Motor neuron (in vitro differentiated cells): ENCODE measurements at regions not wholly inside any gene's neighbourhood (a gene's known extent, or its start where the extent isn't known, plus 50 kb on each side); places are given as distances from the start of the nearest gene placed in this dataset.
A peak's percentile ranks its signal among the peaks of the same experiment; 100 is the strongest.

Experiments used
- ATAC-seq, 8 experiments: fragments of 200-7000 bp; cut with Tn5 transposase; replicated peaks in 6 of 8; 2 replicates each; pipeline ENCODE4 v1.8.0; 2021; ENCODE audit warnings: mild to moderate bottlenecking in 8 of 8, moderate library complexity in 8 of 8
- H3K27ac ChIP-seq, 2 donors: fragments of 250-450 bp; sonication (Bioruptor Pico); 2 replicates each; pipeline ENCODE4 v1.9.0; 2021; ENCODE audit warnings: antibody characterized with exemption in 2 of 2, mild to moderate bottlenecking in 2 of 2, moderate library complexity in 1 of 2
- H3K4me1 ChIP-seq, 2 donors: fragments of 250-450 bp; sonication (Bioruptor Pico); replicated peaks in 1 of 2; 2 replicates each; pipeline ENCODE4 v1.6.1; 2021; ENCODE audit warnings: antibody characterized with exemption in 2 of 2, mild to moderate bottlenecking in 2 of 2, moderate library complexity in 1 of 2
- H3K4me3 ChIP-seq, 5 donors: fragments of 250-450 bp; sonication (Bioruptor Pico); 2 replicates each; pipeline ENCODE4 v1.9.0; 2021; ENCODE audit warnings: antibody characterized with exemption in 5 of 5, mild to moderate bottlenecking in 5 of 5, moderate library complexity in 4 of 5
- WGBS, 10 experiments: fragments of 450-650 bp; shearing (Covaris generic); methylation state at CpG; one replicate each; pipeline ENCODE4 v1.0.0; 2022; 5-methylcytosine and 5-hydroxymethylcytosine counted together
- in situ Hi-C, 9 experiments: fragments of 400-800 bp; cut with MboI; loops; one replicate each; pipeline ENCODE4 v1.15.0; 2021; ENCODE audit warnings: low sequenced_read_pairs in 9 of 9, low pct_unique_long_range_greater_than_20kb in 2 of 9; ENCODE audit not compliant: unreplicated experiment in 9 of 9

DNA sequence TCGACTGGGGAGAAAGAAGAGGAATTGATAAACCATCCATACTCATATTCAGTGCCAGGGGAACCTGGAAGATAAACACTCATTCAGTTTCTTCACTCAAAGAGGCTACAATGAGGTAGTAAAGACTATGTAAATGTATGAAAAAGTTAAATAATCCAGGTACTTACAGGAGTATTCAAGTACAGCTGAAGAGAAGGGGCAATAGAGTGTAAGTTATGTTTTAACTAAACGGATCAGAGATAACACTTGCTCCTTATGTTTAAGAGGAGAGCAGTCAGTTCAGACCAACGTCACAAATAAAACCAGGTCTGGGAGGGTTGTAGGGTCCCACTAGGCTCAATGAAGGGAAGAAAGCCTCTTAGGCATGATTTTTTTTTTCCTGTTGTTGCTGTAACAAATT, 358.3 kb upstream of the SMIM21 start:
- in situ Hi-C loops = no loop called here
- no peak for ATAC-seq
- H3K4me1 ChIP-seq = peaks cover 20 to 26% of the 10 kb centered on the region in 2 donors
- 11 to 100% (median 73%) methylated on average over 1 to 3 of the region's 3 CpGs for WGBS, 10 experiments
- H3K27ac ChIP-seq = no peak overlapping the region
- H3K4me3 ChIP-seq = no peak overlapping the region

DNA sequence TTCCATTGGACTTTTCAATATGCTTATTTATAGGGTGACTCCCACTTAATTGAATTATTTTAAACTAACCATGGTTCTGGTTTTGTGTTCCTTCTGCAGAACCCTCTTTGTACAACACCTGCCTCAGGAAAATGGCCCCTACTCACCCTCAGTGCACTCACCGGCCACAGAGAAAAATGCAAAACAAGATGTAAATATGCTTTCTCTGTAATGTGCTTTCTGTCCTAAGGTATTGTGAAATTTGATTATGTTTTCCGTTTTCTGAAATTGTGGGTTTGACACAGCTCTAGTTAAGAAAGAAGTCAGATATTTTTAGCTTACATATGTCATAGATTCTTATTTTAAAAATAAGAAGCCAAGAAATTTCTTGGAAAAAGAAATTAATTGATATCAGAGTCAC, 357.7 kb upstream of the SMIM21 start:
- in situ Hi-C loops = no loop called here
- H3K4me3 ChIP-seq = no peak overlapping the region
- no peak overlapping the region for H3K27ac ChIP-seq
- no peak for ATAC-seq
- 6 to 100% (median 82%) methylated on average over 1 to 2 of the region's 2 CpGs; no CpG with 5 or more reads in 1 of the 10 experiments for WGBS, 10 experiments
- H3K4me1 ChIP-seq = peaks cover 20 to 26% of the 10 kb centered on the region in 2 donors

DNA sequence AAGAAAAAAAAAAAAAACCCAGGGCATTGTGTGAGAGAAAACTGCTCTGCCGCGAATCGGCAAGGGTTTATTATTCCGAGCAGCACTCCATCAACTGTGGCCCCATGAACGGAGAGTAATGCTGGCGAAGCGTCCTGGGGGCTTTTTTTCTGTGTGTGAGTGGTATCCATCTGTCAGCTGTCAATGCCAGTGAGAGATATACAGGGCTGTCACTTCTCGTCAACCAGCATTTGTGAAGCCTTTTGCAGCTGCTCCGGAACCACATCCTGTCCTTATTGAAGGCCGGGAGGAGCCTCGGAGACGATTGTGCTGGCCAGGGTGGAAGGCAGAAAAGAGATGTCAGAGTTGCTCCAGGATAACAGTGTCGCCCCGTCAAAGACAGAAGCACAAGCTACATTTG, 356.9 kb upstream of the SMIM21 start:
- WGBS, 10 experiments = 0 to 22% (median 11%) methylated on average over 4 to 13 of the region's 14 CpGs
- ATAC-seq = peak in 6 of 8 experiments; percentile 23 to 96 (median 86)
- H3K27ac ChIP-seq = no peak overlapping the region
- peak overlapping the region in 3 of 5 donors; percentile 10 to 26 (median 22) for H3K4me3 ChIP-seq
- H3K4me1 ChIP-seq = peaks cover 20 to 26% of the 10 kb centered on the region in 2 donors
- in situ Hi-C loops = no loop called here

DNA sequence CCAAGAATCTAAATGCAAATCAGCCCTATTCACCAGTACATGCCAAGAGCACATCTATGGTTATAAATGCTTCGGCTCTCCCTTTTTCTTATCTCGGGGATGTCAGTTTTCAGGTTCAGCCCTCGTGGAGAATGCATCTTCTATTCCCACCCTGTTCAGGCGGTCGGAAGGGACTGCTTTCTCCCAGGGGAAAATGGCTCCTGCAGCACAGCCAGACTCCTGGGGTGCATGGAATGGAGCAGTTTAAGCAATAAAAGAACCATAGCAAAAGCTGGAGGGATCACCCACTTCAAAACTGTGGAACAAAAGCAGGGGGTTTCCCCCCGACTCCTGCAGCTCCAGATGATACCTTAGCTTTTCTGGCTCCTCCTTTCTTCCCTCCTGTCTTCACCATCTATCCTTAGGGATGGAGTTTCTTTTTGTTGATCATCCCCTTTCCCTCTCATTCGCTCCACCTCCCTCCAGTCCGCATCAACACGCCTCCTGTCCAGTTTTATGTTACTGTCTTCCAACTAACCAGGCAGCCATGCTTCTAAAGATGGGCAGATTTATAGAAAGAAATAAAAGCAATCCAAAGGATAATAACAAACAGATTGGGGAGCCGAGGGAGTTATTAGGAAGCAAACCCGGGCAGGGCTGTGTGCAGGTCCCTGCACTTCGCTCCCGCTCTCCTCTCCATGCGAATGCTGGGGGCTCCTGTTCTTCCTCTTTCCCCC, 356.2 kb upstream of the SMIM21 start:
- 0 to 100% (median 59%) methylated on average over 1 to 13 of the region's 14 CpGs; no CpG with 5 or more reads in 1 of the 10 experiments for WGBS, 10 experiments
- Histone ChIP-seq H3K27ac (no peak overlapping the region), H3K4me3 (peak overlapping the region in 2 of 5 donors; percentile 22 to 26), H3K4me1 (peaks cover 20 to 26% of the 10 kb centered on the region in 2 donors)
- in situ Hi-C loops = no loop called here
- peak in 5 of 8 experiments; percentile 56 to 64 (median 58) for ATAC-seq

DNA sequence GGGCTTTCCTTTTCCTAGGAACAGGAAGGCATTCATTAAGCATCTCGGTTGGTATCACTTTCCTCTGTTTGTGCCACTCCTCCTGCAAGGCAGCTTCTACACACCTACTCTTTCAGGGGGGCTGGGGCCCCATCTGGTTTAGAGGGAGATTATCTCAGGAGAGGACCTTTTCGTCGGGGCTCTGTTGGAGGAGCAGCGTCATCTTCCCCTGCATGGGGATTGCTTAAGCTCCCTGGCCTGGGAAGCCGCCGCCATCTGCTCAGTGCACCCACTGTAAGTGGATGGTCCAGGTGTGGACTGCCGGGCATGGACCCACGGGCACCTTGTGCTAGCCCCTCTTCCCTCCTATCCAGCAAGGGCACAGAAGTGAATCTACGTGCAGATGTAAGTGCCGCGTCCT, 355.3 kb upstream of the SMIM21 start:
- in situ Hi-C loops = no loop called here
- Histone ChIP-seq H3K27ac (no peak overlapping the region), H3K4me1 (peaks cover 20 to 26% of the 10 kb centered on the region in 2 donors), H3K4me3 (no peak overlapping the region)
- WGBS, 10 experiments = 40 to 100% (median 80%) methylated on average over 1 to 5 of the region's 11 CpGs; no CpG with 5 or more reads in 3 of the 10 experiments
- no peak for ATAC-seq

DNA sequence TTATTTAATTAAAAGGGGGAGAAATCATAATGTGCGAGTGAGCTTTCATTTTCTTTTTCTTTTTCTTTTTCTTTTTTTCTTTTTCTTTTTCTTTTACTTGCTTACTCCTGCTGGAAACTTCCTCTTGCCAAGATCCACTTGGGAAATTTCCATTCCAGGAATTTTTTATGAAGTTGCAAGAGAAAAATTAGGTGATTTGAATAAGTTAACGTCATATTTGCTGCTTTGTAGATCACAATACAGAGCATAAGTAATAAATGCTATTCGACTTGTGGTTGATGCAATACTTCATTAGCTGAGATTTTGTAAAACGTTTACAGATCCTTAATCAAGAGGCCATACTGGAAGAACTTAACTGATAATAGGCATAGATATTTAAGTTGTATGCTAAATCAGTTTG, 354.7 kb upstream of the SMIM21 start:
- in situ Hi-C loops = no loop called here
- H3K4me1 ChIP-seq = peaks cover 20 to 26% of the 10 kb centered on the region in 2 donors
- 4 to 98% (median 87%) methylated on average over 3 to 4 of the region's 4 CpGs; no CpG with 5 or more reads in 1 of the 10 experiments for WGBS, 10 experiments
- no peak overlapping the region for H3K4me3 ChIP-seq
- no peak for ATAC-seq
- no peak overlapping the region for H3K27ac ChIP-seq

DNA sequence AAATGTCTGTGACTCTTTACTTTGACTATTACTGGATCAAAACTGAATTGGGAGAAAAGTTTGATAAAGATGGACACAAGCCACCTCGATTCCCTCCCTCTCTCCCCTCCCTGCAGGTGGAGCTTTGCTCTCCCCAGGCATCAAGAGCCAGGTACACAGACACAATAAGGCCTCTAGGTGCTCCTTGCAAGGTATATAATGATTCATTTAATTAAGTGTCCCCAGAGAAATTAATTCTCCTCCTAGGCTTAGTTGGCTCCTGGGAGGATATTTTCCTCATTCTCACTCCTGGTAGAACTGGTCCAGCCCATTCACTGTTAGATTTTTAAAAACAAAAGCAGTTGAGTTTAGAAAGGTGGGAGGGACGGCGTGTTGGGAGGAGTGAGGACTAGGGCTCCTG, 352.4 kb upstream of the SMIM21 start:
- ATAC-seq = no peak
- in situ Hi-C loops = no loop called here

DNA sequence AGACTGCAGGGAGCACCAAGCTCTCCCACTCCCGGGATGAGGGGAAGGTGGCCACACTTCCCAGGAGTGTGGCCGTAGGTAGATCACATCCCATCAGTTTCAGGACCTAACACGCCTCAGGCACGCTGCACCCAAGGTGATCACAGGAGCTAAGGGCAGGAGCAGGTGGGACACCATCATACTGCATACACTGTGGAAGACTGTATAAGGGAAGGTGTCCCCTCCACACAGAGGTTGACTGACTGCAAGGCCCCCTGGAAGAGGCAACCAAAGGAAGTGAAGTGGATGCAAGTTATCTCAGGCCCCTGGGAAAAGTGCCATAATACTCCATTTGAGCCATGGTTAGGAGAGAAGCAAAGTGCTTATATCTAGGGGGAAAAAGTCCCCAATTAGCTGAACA, 351.9 kb upstream of the SMIM21 start:
- Histone ChIP-seq H3K4me3 (no peak overlapping the region), H3K27ac (no peak overlapping the region), H3K4me1 (peaks cover 14 to 23% of the 10 kb centered on the region in 2 donors)
- in situ Hi-C loops = no loop called here
- no peak for ATAC-seq
- WGBS, 10 experiments = 100% methylated on average over 1 to 2 of the region's 4 CpGs; no CpG with 5 or more reads in 8 of the 10 experiments

More for the DNA sequence above, 352.4 kb upstream of the SMIM21 start:
- Histone ChIP-seq H3K4me1 (peaks cover 15 to 27% of the 10 kb centered on the region in 2 donors), H3K4me3 (no peak overlapping the region), H3K27ac (no peak overlapping the region)
- WGBS, 10 experiments = 17 to 100% (median 85%) methylated on average over 1 to 3 of the region's 3 CpGs; no CpG with 5 or more reads in 4 of the 10 experiments

DNA sequence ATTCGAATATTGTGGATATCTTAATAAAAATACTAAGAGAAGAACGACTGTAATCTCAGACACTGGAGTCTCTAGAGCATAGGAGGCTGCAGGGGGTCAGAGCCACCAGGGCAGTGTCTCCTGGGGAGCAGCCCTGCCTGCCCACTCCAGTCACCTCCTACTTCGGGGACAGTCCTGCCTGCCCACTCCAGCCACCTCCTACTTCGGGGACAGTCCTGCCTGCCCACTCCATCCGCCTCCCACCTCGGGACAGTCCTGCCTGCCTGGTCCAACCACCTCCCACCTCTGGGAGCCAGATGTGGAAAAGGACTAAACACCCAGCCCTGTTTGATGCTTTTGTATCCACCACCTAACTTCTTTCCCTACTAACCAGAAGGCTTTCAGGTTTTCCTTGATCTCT, 350.1 kb upstream of the SMIM21 start:
- in situ Hi-C loops = no loop called here
- peaks cover 0 to 8% of the 10 kb centered on the region in 2 donors for H3K4me1 ChIP-seq
- ATAC-seq = no peak
- no peak overlapping the region for H3K4me3 ChIP-seq
- WGBS, 10 experiments = 0 to 90% (median 25%) methylated on average over 2 to 6 of the region's 6 CpGs; no CpG with 5 or more reads in 2 of the 10 experiments
- H3K27ac ChIP-seq = no peak overlapping the region

DNA sequence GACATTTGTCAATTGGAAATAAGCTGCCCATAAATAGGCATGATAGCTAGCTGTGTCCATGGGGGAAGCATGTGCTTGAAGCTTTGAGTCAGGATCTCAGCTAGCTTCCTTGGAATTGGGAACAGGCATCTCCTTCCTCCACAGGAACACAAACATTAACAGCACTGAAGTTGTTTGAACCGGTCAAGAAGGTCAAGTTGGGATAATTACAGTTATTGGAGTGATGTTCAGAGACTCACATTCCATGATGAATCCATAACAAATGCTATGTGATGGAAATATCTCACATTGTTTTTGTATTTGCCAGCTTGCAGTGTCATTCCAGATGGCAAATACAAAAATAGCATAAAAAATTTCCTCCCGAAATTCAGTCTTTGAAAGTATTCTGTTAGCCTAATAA, 347.6 kb upstream of the SMIM21 start:
- in situ Hi-C loops = no loop called here
- 0 to 100% (median 58%) methylated on average over 1 to 2 of the region's 2 CpGs; no CpG with 5 or more reads in 4 of the 10 experiments for WGBS, 10 experiments
- no peak for ATAC-seq
- H3K4me3 ChIP-seq = no peak overlapping the region
- H3K4me1 ChIP-seq = peaks cover 0 to 8% of the 10 kb centered on the region in 2 donors
- no peak overlapping the region for H3K27ac ChIP-seq

DNA sequence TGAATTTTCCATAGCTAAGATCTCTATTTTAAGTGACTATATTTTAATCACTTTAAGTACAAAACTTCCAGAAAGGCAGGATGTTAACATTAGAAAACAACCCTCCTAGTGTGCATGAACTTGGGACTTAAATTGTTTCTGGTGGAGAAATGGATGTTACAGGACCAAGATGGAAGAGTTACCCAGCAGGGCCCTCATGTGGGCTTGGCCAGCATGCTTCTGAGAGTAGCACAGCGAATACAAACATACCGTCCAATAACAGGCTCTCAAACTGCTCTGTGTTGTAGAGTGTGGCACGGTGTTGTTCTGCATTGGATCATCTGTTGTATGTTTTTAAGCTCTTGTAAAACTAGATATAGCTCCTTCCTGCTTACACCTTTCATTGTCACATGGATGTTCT, 346.1 kb upstream of the SMIM21 start:
- no peak overlapping the region for H3K27ac ChIP-seq
- peak in 1 of 8 experiments; percentile 54 for ATAC-seq
- H3K4me1 ChIP-seq = peaks cover 0 to 8% of the 10 kb centered on the region in 2 donors
- 60 to 100% (median 76%) methylated on average over 1 to 3 of the region's 3 CpGs; no CpG with 5 or more reads in 3 of the 10 experiments for WGBS, 10 experiments
- no peak overlapping the region for H3K4me3 ChIP-seq
- in situ Hi-C loops = no loop called here

DNA sequence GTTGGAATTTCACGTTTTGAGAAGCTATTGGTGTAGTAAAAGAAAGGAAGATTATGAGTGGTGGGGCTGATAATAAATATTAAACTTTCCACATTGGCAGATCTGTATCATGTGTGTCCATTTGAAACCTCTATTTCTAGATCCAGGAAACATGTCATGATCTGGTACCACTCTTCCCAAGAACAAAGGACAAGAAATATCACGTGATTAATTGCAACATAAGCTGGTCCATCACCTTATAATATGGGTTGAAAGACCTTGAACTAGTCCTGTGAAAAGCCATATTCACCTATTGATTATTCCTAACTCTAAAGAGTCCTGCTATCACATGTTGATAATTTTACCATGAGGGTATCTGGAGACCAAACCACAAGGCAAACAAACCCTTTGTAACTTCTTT, 335.3 kb upstream of the SMIM21 start:
- no peak overlapping the region for H3K27ac ChIP-seq
- no peak overlapping the region for H3K4me3 ChIP-seq
- in situ Hi-C loops = no loop called here
- 0 to 100% (median 88%) methylated on average over 1 to 2 of the region's 2 CpGs for WGBS, 10 experiments
- no peak for ATAC-seq
- H3K4me1 ChIP-seq = no peaks in the 10 kb centered on the region

DNA sequence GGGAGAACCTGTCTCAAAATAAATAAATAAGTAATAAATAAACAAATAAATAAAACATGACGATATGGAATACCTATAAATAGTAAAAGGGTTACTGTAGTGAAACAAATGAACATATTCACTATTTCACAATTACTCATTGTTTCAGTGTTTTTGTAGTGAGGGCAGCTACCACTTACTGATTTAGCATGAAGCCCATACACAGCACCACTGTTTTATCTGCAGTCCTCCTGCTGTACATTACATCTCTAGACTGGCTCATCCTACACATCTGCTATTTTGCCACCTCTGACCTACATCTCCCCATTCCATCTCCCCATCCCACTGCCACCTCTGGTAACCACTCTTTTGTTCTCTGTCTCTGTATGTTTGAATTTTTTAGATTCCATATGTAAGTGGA, 332.7 kb upstream of the SMIM21 start:
- H3K27ac ChIP-seq = no peak overlapping the region
- H3K4me1 ChIP-seq = no peaks in the 10 kb centered on the region
- no peak for ATAC-seq
- 0 to 100% (median 79%) methylated on average over 1 of the region's 1 CpG; no CpG with 5 or more reads in 2 of the 10 experiments for WGBS, 10 experiments
- H3K4me3 ChIP-seq = no peak overlapping the region
- in situ Hi-C loops = no loop called here

DNA sequence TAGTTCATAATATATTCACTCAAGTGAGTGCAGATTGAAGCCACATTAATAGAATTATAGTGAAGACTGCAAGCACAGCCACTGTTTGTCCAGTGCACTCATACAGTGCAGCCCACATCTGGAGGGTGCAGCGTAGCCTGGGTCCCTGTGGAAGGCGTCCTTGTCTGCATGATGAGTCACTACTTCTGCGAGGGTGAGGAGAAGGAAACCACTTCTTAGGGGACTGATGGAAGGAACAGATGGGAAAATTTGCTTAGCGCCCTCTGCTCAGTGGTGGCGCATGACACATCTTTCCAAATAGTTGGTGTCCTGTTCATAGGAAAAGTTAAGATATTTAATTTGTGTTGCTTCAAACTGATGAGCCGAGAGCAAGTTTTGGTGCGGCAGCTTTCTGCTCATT, 330.4 kb upstream of the SMIM21 start:
- H3K4me1 ChIP-seq = no peaks in the 10 kb centered on the region
- ATAC-seq = peak in 1 of 8 experiments; percentile 39
- 39 to 100% (median 90%) methylated on average over 1 to 7 of the region's 7 CpGs; no CpG with 5 or more reads in 4 of the 10 experiments for WGBS, 10 experiments
- no peak overlapping the region for H3K4me3 ChIP-seq
- in situ Hi-C loops = no loop called here
- H3K27ac ChIP-seq = no peak overlapping the region
